WTC11 (cell line): ENCODE measurements at regions not wholly inside any gene's neighbourhood (a gene's known extent, or its start where the extent isn't known, plus 50 kb on each side); places are given as distances from the start of the nearest gene placed in this dataset.

ENCODE experiments used
- ATAC-seq: fragments of 200-7000 bp; cut with Tn5 transposase; 2 replicates; pipeline ENCODE4 v1.10.0; 2021; ENCODE audit warnings: mild to moderate bottlenecking, moderate library complexity
- CTCF ChIA-PET: fragments of 300-600 bp; sonication (Branson Sonifier 250); formaldehyde crosslinking; loops from one replicate; lab custom pipeline; 2021; ENCODE audit warnings: antibody characterized with exemption; lab: Charles Lee
- POLR2A ChIA-PET: fragments of 350-600 bp; sonication (Branson Sonifier 250); formaldehyde crosslinking; loops from one replicate; lab custom pipeline; 2021; ENCODE audit warnings: antibody characterized with exemption; lab: Charles Lee
- DNase-seq: peaks from one replicate; pipeline ENCODE4 v3.0.0; 2021; ENCODE audit warnings: low spot score
- H3K27ac Mint-ChIP-seq: 2 replicates; pipeline ENCODE4 v1.8.0; 2021; ENCODE audit warnings: mixed read lengths
- H3K27me3 Mint-ChIP-seq: 2 replicates; pipeline ENCODE4 v1.8.0; 2021; ENCODE audit warnings: low read depth, mild to moderate bottlenecking, moderate library complexity, mixed read lengths
- H3K36me3 Mint-ChIP-seq: 2 replicates; pipeline ENCODE4 v1.8.0; 2021; ENCODE audit warnings: mixed read lengths
- H3K4me1 Mint-ChIP-seq: 2 replicates; pipeline ENCODE4 v1.8.0; 2022; ENCODE audit warnings: mixed read lengths
- H3K4me3 Mint-ChIP-seq: 2 replicates; pipeline ENCODE4 v1.8.0; 2021; ENCODE audit warnings: mild to moderate bottlenecking, moderate library complexity, mixed read lengths
- H3K9me3 Mint-ChIP-seq: 2 replicates; pipeline ENCODE4 v1.8.0; 2021; ENCODE audit warnings: mixed read lengths
- CREB1 ChIP-seq: sonication (generic); formaldehyde crosslinking; IDR thresholded peaks from 2 replicates; pipeline ENCODE4 v1.8.0; 2023; ENCODE audit warnings: mild to moderate bottlenecking, missing genetic modification reagents
- NFYB ChIP-seq: sonication (generic); formaldehyde crosslinking; conservative IDR thresholded peaks from 2 replicates; pipeline ENCODE4 v1.8.0; 2022; ENCODE audit warnings: low read depth, missing genetic modification reagents
- NR3C1 ChIP-seq: sonication (generic); formaldehyde crosslinking; conservative IDR thresholded peaks from 2 replicates; pipeline ENCODE4 v1.8.1; 2023; ENCODE audit warnings: low read depth, mild to moderate bottlenecking, missing genetic modification reagents
- RELA ChIP-seq: sonication (generic); formaldehyde crosslinking; IDR thresholded peaks from 2 replicates; pipeline ENCODE4 v1.8.1; 2022; ENCODE audit warnings: missing genetic modification reagents, mild to moderate bottlenecking, borderline replicate concordance
- RORB ChIP-seq: fragments of 250-450 bp; sonication (Bioruptor Pico); IDR thresholded peaks from 2 replicates; pipeline ENCODE4 v1.9.0; 2021; ENCODE audit warnings: mild to moderate bottlenecking
- ZNF423 ChIP-seq: fragments of 250-450 bp; sonication (Bioruptor Pico); IDR thresholded peaks from 2 replicates; pipeline ENCODE4 v2.1.2; 2022; ENCODE audit warnings: mild to moderate bottlenecking, moderate library complexity
- TF ChIP-seq, protein P1 (sequence below): sonication (generic); formaldehyde crosslinking; IDR thresholded peaks from 2 replicates; pipeline ENCODE4 v1.8.0; 2023; ENCODE audit warnings: mild to moderate bottlenecking, missing genetic modification reagents
- TF ChIP-seq, protein P2 (sequence below): sonication (generic); formaldehyde crosslinking; IDR thresholded peaks from 2 replicates; pipeline ENCODE4 v1.8.1; 2022; ENCODE audit warnings: mild to moderate bottlenecking, moderate library complexity, missing genetic modification reagents
- TF ChIP-seq, protein P3 (sequence below): sonication (generic); formaldehyde crosslinking; IDR thresholded peaks from 2 replicates; pipeline ENCODE4 v1.8.0; 2023; ENCODE audit warnings: missing genetic modification reagents, mild to moderate bottlenecking, borderline replicate concordance
- TF ChIP-seq, protein P4 (sequence below): fragments of 200-600 bp; IDR thresholded peaks from 2 replicates; pipeline ENCODE4 v1.8.0; 2022; ENCODE audit warnings: antibody characterized with exemption
- TF ChIP-seq, protein P5 (sequence below): sonication (generic); formaldehyde crosslinking; IDR thresholded peaks from 2 replicates; pipeline ENCODE4 v1.8.0; 2022; ENCODE audit warnings: mild to moderate bottlenecking, missing genetic modification reagents

DNA sequence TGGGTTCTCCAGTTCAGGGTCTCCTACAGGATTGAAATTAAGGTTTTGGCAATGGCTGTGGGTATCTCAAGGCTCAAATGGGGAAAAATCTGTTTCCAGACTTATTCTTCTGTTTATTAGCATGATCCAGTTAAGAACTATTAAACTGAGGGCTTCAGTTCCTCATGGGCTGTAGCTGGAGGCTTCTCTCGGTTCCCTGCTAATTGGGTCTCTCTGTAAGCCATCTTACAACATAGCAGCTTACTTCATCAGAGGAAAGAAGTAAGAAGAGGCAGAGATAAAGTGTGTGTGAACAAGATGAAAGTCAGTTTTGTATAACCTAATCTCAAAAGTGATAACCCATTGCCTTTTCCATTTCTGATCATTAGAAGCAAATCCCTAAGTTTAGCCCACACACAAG lies 391.9 kb downstream of the PSAT1 start:
- H3K9me3 Mint-ChIP-seq = no peaks in the 10 kb centered on the region
- H3K4me3 Mint-ChIP-seq = no peak overlapping the region
- no peak overlapping the region for H3K27ac Mint-ChIP-seq
- no peaks in the 10 kb centered on the region for H3K4me1 Mint-ChIP-seq
- TF ChIP-seq NFYB (CRISPR knock-in tag) = no peak
- no peak for TF ChIP-seq ZNF423 (CRISPR knock-in tag)
- TF ChIP-seq, protein P1, sequence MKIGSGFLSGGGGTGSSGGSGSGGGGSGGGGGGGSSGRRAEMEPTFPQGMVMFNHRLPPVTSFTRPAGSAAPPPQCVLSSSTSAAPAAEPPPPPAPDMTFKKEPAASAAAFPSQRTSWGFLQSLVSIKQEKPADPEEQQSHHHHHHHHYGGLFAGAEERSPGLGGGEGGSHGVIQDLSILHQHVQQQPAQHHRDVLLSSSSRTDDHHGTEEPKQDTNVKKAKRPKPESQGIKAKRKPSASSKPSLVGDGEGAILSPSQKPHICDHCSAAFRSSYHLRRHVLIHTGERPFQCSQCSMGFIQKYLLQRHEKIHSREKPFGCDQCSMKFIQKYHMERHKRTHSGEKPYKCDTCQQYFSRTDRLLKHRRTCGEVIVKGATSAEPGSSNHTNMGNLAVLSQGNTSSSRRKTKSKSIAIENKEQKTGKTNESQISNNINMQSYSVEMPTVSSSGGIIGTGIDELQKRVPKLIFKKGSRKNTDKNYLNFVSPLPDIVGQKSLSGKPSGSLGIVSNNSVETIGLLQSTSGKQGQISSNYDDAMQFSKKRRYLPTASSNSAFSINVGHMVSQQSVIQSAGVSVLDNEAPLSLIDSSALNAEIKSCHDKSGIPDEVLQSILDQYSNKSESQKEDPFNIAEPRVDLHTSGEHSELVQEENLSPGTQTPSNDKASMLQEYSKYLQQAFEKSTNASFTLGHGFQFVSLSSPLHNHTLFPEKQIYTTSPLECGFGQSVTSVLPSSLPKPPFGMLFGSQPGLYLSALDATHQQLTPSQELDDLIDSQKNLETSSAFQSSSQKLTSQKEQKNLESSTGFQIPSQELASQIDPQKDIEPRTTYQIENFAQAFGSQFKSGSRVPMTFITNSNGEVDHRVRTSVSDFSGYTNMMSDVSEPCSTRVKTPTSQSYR = no peak
- TF ChIP-seq, all 79 proteins: peak for 0
- DNase-seq = no peak
- no peaks in the 10 kb centered on the region; the same call in 1 of the 2 replicates for H3K27me3 Mint-ChIP-seq
- H3K36me3 Mint-ChIP-seq = no peaks in the 10 kb centered on the region
- ChIA-PET CTCF (no interaction called here), POLR2A (no interaction called here)
- no peak for ATAC-seq

DNA sequence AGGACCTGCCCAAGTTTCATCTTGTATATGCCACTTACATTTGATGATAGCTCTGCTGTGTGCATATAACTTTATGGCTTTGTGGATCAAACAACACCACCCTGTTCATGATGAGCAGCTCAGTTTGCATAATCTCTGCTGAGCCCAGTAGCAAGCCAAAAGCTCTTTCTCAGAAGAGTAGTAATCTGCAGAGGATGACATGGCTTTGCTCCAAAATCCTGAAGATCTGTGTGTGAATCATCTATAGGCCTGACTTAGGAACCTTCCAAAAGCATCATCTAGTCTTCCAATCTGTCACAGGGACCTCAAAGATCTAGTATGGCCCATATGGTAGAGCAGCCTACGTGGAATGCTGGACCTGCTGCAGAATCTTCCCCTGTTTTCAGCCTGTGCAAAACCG lies 394.6 kb downstream of the PSAT1 start:
- POLR2A ChIA-PET = no interaction called here
- H3K4me1 Mint-ChIP-seq = peaks cover 11% of the 10 kb centered on the region
- H3K27ac Mint-ChIP-seq = no peak overlapping the region
- DNase-seq (no peak), ATAC-seq (no peak)
- H3K9me3 Mint-ChIP-seq = no peaks in the 10 kb centered on the region
- H3K36me3 Mint-ChIP-seq = no peaks in the 10 kb centered on the region
- no peak overlapping the region for H3K4me3 Mint-ChIP-seq
- H3K27me3 Mint-ChIP-seq = no peaks in the 10 kb centered on the region; the same call in 1 of the 2 replicates
- TF ChIP-seq CREB1 (CRISPR knock-in tag) (no peak), NR3C1 (CRISPR knock-in tag) (no peak), ZNF423 (CRISPR knock-in tag) (no peak), RELA (no peak), RORB (CRISPR knock-in tag) (no peak)
- TF ChIP-seq, protein P2, sequence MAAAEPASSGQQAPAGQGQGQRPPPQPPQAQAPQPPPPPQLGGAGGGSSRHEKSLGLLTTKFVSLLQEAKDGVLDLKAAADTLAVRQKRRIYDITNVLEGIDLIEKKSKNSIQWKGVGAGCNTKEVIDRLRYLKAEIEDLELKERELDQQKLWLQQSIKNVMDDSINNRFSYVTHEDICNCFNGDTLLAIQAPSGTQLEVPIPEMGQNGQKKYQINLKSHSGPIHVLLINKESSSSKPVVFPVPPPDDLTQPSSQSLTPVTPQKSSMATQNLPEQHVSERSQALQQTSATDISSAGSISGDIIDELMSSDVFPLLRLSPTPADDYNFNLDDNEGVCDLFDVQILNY (CRISPR knock-in tag) = no peak
- TF ChIP-seq, protein P3, sequence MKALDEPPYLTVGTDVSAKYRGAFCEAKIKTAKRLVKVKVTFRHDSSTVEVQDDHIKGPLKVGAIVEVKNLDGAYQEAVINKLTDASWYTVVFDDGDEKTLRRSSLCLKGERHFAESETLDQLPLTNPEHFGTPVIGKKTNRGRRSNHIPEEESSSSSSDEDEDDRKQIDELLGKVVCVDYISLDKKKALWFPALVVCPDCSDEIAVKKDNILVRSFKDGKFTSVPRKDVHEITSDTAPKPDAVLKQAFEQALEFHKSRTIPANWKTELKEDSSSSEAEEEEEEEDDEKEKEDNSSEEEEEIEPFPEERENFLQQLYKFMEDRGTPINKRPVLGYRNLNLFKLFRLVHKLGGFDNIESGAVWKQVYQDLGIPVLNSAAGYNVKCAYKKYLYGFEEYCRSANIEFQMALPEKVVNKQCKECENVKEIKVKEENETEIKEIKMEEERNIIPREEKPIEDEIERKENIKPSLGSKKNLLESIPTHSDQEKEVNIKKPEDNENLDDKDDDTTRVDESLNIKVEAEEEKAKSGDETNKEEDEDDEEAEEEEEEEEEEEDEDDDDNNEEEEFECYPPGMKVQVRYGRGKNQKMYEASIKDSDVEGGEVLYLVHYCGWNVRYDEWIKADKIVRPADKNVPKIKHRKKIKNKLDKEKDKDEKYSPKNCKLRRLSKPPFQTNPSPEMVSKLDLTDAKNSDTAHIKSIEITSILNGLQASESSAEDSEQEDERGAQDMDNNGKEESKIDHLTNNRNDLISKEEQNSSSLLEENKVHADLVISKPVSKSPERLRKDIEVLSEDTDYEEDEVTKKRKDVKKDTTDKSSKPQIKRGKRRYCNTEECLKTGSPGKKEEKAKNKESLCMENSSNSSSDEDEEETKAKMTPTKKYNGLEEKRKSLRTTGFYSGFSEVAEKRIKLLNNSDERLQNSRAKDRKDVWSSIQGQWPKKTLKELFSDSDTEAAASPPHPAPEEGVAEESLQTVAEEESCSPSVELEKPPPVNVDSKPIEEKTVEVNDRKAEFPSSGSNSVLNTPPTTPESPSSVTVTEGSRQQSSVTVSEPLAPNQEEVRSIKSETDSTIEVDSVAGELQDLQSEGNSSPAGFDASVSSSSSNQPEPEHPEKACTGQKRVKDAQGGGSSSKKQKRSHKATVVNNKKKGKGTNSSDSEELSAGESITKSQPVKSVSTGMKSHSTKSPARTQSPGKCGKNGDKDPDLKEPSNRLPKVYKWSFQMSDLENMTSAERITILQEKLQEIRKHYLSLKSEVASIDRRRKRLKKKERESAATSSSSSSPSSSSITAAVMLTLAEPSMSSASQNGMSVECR = no peak
- TF ChIP-seq, protein P4, sequence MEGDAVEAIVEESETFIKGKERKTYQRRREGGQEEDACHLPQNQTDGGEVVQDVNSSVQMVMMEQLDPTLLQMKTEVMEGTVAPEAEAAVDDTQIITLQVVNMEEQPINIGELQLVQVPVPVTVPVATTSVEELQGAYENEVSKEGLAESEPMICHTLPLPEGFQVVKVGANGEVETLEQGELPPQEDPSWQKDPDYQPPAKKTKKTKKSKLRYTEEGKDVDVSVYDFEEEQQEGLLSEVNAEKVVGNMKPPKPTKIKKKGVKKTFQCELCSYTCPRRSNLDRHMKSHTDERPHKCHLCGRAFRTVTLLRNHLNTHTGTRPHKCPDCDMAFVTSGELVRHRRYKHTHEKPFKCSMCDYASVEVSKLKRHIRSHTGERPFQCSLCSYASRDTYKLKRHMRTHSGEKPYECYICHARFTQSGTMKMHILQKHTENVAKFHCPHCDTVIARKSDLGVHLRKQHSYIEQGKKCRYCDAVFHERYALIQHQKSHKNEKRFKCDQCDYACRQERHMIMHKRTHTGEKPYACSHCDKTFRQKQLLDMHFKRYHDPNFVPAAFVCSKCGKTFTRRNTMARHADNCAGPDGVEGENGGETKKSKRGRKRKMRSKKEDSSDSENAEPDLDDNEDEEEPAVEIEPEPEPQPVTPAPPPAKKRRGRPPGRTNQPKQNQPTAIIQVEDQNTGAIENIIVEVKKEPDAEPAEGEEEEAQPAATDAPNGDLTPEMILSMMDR = no peak
- TF ChIP-seq, protein P5, sequence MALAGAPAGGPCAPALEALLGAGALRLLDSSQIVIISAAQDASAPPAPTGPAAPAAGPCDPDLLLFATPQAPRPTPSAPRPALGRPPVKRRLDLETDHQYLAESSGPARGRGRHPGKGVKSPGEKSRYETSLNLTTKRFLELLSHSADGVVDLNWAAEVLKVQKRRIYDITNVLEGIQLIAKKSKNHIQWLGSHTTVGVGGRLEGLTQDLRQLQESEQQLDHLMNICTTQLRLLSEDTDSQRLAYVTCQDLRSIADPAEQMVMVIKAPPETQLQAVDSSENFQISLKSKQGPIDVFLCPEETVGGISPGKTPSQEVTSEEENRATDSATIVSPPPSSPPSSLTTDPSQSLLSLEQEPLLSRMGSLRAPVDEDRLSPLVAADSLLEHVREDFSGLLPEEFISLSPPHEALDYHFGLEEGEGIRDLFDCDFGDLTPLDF (CRISPR knock-in tag) = no peak
- TF ChIP-seq, all 79 proteins: peak for 0
- CTCF ChIA-PET = no interaction called here

DNA sequence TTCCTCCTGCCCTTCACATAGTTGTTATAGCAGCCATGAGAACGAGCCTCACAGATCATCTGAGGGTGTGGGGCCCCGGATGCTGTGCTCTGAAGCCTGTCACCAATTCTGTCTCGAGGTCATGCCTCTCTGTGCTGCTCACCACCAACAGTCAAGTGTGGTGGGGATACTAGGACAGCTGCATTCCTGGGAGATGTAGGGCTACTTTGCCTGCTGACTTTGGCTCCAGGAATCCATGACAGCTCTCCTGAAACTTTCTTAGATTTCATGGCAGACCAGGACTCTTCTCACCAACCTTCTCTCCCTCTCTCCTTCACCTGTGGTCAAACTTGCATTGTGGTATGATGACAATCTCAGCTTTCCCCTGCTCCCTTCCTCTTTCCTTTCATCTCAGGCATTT lies 395.9 kb downstream of the PSAT1 start:
- no peak for TF ChIP-seq RELA
- Mint-ChIP-seq H3K9me3 (no peaks in the 10 kb centered on the region), H3K4me1 (peaks cover 11% of the 10 kb centered on the region), H3K4me3 (no peak overlapping the region), H3K27me3 (no peaks in the 10 kb centered on the region; the same call in 1 of the 2 replicates), H3K36me3 (no peaks in the 10 kb centered on the region), H3K27ac (no peak overlapping the region)
- CTCF ChIA-PET = interaction anchor here (2.2 kb wide), 1 partner anchor 11 kb away, joined by 10 read pairs; no protein-coding TSS in a partner anchor
- POLR2A ChIA-PET = no interaction called here
- no peak for DNase-seq
- ATAC-seq = no peak
